Adrenal gland (tissue), 5 donors: ENCODE measurements at regions not wholly inside any gene's neighbourhood (a gene's known extent, or its start where the extent isn't known, plus 50 kb on each side); places are given as distances from the start of the nearest gene placed in this dataset.

Source experiments
- POLR2A ChIP-seq, 2 donors: fragments of 450-650 bp; IDR thresholded peaks; one replicate each; pipeline ENCODE4 v1.6.1; 2017; ENCODE audit warnings: antibody characterized with exemption in 2 of 2, mild to moderate bottlenecking in 2 of 2, moderate library complexity in 1 of 2
- TF ChIP-seq, protein P1 (sequence below), 6 experiments: fragments of 450-650 bp in 4 of 6; fragments of 200-600 bp in 2 of 6; sonication (generic) in 1 of 6; IDR thresholded peaks; 1 replicate in 5 of 6; 2 replicates in 1 of 6; pipeline versions ENCODE4 v1.5.1 to v1.8.0; 2016 to 2021; ENCODE audit warnings: antibody characterized with exemption in 6 of 6, mild to moderate bottlenecking in 2 of 6, moderate library complexity in 1 of 6
- donor health status: DM: no; HTN: no; CAD: no.

DNA sequence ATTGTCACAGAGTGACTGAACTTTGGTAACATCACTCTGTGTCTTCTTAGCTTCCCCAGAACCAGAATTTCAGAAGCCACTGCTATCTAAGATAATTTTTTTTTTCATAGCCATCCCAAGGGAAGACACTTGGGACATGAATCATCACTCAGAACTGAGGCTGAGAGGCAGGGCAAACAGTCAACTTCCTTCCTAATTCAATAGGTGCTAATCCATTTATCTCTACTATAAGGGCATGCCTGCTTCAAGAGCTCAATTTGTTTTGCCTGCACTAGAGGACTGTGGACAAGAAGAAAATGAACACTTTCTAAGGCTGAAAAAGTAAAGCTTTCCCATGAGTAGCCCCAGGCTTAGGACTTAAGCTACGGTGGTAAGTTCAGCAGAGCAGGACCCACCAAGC, 56.7 kb upstream of the MYRIP start:
- TF ChIP-seq, protein P1, sequence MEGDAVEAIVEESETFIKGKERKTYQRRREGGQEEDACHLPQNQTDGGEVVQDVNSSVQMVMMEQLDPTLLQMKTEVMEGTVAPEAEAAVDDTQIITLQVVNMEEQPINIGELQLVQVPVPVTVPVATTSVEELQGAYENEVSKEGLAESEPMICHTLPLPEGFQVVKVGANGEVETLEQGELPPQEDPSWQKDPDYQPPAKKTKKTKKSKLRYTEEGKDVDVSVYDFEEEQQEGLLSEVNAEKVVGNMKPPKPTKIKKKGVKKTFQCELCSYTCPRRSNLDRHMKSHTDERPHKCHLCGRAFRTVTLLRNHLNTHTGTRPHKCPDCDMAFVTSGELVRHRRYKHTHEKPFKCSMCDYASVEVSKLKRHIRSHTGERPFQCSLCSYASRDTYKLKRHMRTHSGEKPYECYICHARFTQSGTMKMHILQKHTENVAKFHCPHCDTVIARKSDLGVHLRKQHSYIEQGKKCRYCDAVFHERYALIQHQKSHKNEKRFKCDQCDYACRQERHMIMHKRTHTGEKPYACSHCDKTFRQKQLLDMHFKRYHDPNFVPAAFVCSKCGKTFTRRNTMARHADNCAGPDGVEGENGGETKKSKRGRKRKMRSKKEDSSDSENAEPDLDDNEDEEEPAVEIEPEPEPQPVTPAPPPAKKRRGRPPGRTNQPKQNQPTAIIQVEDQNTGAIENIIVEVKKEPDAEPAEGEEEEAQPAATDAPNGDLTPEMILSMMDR (IDR thresholded peaks at IDR 0.05), result no peak
- no peak for TF ChIP-seq POLR2A (IDR thresholded peaks at IDR 0.05)
